Kidney (tissue), 13 donors: ENCODE measurements at regions not wholly inside any gene's neighbourhood (a gene's known extent, or its start where the extent isn't known, plus 50 kb on each side); places are given as distances from the start of the nearest gene placed in this dataset.

Experiments used
- DNase-seq, 5 donors: peaks; one replicate each; pipeline ENCODE4 v3.0.0-alpha.2; 2013 to 2020
- FAIRE-seq: peaks from 2 replicates; lab custom pipeline; 2012; peaks lifted over from hg19 to GRCh38; lab: Jason Lieb, UNC
- H3K27ac ChIP-seq, 2 donors: one replicate each; pipeline ENCODE4 v1.7.0; 2013; ENCODE audit warnings: low read depth in 2 of 2, low read length in 2 of 2, inconsistent platforms in 1 of 2
- H3K27me3 ChIP-seq: one replicate; pipeline ENCODE4 v1.7.1; 2013; ENCODE audit warnings: low read length, inconsistent platforms; ENCODE audit not compliant: control insufficient read depth, insufficient read depth
- H3K36me3 ChIP-seq, 3 donors: one replicate each; pipeline versions ENCODE4 v1.7.0 to v1.7.1; 2013; ENCODE audit warnings: low read length in 3 of 3, control low read depth in 1 of 3, inconsistent platforms in 1 of 3; ENCODE audit not compliant: insufficient read depth in 3 of 3, control insufficient read depth in 2 of 3
- H3K4me1 ChIP-seq, 3 donors: one replicate each; pipeline versions ENCODE4 v1.7.0 to v1.7.1; 2013; ENCODE audit warnings: low read length in 3 of 3, inconsistent platforms in 1 of 3, low read depth in 1 of 3; ENCODE audit not compliant: control insufficient read depth in 2 of 3, insufficient read depth in 2 of 3
- H3K4me3 ChIP-seq, 3 donors: one replicate each; pipeline versions ENCODE4 v1.7.0 to v1.8.1; 2013; ENCODE audit warnings: low read length in 3 of 3, control low read depth in 1 of 3, inconsistent platforms in 1 of 3
- H3K9ac ChIP-seq, 3 donors: one replicate each; pipeline versions ENCODE4 v1.7.0 to v1.7.1; 2013; ENCODE audit warnings: low read length in 3 of 3, control low read depth in 1 of 3, inconsistent platforms in 1 of 3
- H3K9me3 ChIP-seq, 3 donors: one replicate each; pipeline versions ENCODE4 v1.7.0 to v1.7.1; 2013; ENCODE audit warnings: low read length in 3 of 3, control low read depth in 1 of 3, inconsistent platforms in 1 of 3; ENCODE audit not compliant: control insufficient read depth in 2 of 3, insufficient read depth in 1 of 3
- intact Hi-C: fragments of 100-400 bp; cut with DNase I; formaldehyde crosslinking; loops from one replicate; pipeline ENCODE4 v1.11.1; 2022
- TF ChIP-seq, protein P1 (sequence below): IDR thresholded peaks from 3 replicates; pipeline ENCODE4 v1.5.1; 2012; ENCODE audit warnings: mild to moderate bottlenecking, moderate library complexity, borderline replicate concordance; ENCODE audit not compliant: insufficient read depth; ENCODE audit errors: extremely low read depth
- donor health status: control.
- donor health status: control.
- donor health status: control.
- donor health status: control.
- donor health status: control.
- donor health status: DM: yes; HTN: yes; CAD: no.
- donor health status: Normal renal cell carcinoma (clear cell type).

DNA sequence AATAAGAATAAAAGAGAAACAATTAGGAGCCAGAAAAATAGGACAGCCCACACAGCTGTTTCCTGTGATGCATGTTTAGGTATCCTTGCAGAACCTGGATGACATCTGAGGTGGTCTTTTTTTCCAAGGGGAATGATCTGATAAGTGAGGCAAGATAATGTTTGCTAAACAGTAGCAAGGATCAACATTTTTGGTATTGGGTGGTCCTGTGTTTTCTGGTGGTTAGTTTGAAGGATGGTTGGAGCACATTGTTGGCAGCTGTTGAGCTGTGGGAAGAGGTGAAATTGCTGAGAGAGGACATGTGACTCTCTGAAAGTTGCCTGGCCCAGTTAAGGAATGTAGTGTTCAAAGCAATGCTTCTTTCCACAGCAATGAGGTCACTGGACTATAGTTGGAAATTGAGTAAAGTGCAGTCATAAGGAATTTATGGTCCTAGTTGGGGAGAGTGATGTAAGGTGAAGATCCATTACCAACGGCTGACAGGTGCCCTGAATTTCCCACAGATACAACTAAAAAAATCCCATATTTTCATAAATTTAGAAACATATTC lies 270.2 kb upstream of the IMPG1 start:
- H3K4me3 ChIP-seq, result no peak overlapping the region
- no peaks in the 10 kb centered on the region for H3K27me3 ChIP-seq
- no peaks in the 10 kb centered on the region for H3K4me1 ChIP-seq
- no peaks in the 10 kb centered on the region for H3K9me3 ChIP-seq
- H3K27ac ChIP-seq, result no peak overlapping the region
- no peak overlapping the region for H3K9ac ChIP-seq
- intact Hi-C loops, result no loop called here
- no peaks in the 10 kb centered on the region for H3K36me3 ChIP-seq
- FAIRE-seq, result no peak
- DNase-seq, result no peak
- TF ChIP-seq, protein P1, sequence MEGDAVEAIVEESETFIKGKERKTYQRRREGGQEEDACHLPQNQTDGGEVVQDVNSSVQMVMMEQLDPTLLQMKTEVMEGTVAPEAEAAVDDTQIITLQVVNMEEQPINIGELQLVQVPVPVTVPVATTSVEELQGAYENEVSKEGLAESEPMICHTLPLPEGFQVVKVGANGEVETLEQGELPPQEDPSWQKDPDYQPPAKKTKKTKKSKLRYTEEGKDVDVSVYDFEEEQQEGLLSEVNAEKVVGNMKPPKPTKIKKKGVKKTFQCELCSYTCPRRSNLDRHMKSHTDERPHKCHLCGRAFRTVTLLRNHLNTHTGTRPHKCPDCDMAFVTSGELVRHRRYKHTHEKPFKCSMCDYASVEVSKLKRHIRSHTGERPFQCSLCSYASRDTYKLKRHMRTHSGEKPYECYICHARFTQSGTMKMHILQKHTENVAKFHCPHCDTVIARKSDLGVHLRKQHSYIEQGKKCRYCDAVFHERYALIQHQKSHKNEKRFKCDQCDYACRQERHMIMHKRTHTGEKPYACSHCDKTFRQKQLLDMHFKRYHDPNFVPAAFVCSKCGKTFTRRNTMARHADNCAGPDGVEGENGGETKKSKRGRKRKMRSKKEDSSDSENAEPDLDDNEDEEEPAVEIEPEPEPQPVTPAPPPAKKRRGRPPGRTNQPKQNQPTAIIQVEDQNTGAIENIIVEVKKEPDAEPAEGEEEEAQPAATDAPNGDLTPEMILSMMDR, result no peak

DNA sequence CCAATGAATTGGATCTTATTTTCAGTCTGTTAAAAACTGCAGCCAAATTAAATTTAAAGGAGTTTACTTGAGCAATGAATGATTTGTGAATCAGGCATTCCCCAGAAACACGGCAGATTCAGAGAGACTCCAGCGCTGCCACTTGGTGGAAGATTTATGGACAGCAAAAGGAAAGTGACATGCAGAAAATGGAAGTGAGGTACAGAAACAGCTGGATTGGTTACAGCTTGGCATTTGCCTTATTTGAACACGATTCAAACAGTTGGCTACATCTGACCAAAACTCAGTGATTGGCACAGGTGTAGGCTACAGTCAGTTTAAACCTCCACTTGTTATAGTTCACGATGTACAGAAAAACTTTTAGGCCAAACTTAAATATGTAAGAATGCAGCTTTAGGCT lies 257.6 kb upstream of the IMPG1 start:
- FAIRE-seq, result no peak
- TF ChIP-seq, protein P1, result no peak

DNA sequence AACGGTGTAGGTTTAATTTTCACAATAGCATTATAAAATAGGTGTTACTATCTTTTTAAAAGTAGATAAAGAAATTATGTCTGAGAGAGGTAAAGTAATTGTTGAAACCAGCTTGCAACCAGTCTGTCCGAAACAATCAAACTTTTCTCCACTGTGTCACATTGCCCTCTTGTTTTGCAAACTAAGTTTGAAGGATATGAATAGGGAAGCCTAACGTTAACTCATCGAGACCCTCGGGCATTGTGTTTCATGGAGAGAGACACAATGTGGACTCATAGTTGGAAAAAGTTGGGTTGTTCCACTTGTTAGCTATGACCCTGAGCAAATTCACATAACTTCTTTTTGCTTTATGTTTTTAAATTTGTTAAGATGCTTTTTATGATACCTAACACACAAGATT lies 254.4 kb upstream of the IMPG1 start:
- FAIRE-seq (no peak), DNase-seq (no peak)
- Histone ChIP-seq H3K27me3 (no peaks in the 10 kb centered on the region), H3K27ac (no peak overlapping the region), H3K9ac (no peak overlapping the region), H3K9me3 (no peaks in the 10 kb centered on the region), H3K36me3 (no peaks in the 10 kb centered on the region), H3K4me1 (no peaks in the 10 kb centered on the region), H3K4me3 (no peak overlapping the region)
- intact Hi-C loops, result no loop called here
- TF ChIP-seq, protein P1, result no peak

More for the DNA sequence above, 257.6 kb upstream of the IMPG1 start:
- intact Hi-C loops, result no loop called here
- no peaks in the 10 kb centered on the region for H3K4me1 ChIP-seq
- H3K27me3 ChIP-seq, result no peaks in the 10 kb centered on the region
- no peak overlapping the region for H3K9ac ChIP-seq
- H3K27ac ChIP-seq, result no peak overlapping the region
- no peaks in the 10 kb centered on the region for H3K9me3 ChIP-seq
- no peak for DNase-seq
- H3K36me3 ChIP-seq, result no peaks in the 10 kb centered on the region
- no peak overlapping the region for H3K4me3 ChIP-seq
